Thoracic aorta (tissue), 2 donors: ENCODE measurements at regions not wholly inside any gene's neighbourhood (a gene's known extent, or its start where the extent isn't known, plus 50 kb on each side); places are given as distances from the start of the nearest gene placed in this dataset.

Experiments used
- ATAC-seq: fragments of 150-250 bp; one replicate; pipeline ENCODE4 v1.8.0; 2017; ENCODE audit warnings: low read depth; ENCODE audit not compliant: insufficient number of reproducible peaks, low FRiP score
- DNase-seq: peaks from one replicate; pipeline ENCODE4 v3.0.0-alpha.2; 2020; ENCODE audit warnings: low spot score
- H3K27ac ChIP-seq, 2 donors: fragments of 200-600 bp; sonication (generic); 1 replicate in 1 of 2; 2 replicates in 1 of 2; pipeline ENCODE4 v1.5.1; 2016; ENCODE audit warnings: mild to moderate bottlenecking in 2 of 2, moderate library complexity in 2 of 2
- H3K27me3 ChIP-seq: fragments of 200-600 bp; sonication (generic); replicated peaks from 2 replicates; pipeline ENCODE4 v1.6.0; 2016; ENCODE audit warnings: mild to moderate bottlenecking; ENCODE audit not compliant: insufficient read depth
- H3K36me3 ChIP-seq: fragments of 200-600 bp; sonication (generic); one replicate; pipeline ENCODE4 v1.5.1; 2016
- H3K4me1 ChIP-seq, 2 donors: fragments of 200-600 bp; sonication (generic); 1 replicate in 1 of 2; 2 replicates in 1 of 2; pipeline versions ENCODE4 v1.5.1 to v1.6.0; 2016; ENCODE audit warnings: low read depth in 2 of 2, mild to moderate bottlenecking in 1 of 2; ENCODE audit not compliant: control insufficient read depth in 1 of 2
- H3K4me3 ChIP-seq: fragments of 200-600 bp; sonication (generic); 2 replicates; pipeline ENCODE4 v1.5.1; 2016; ENCODE audit warnings: mild to moderate bottlenecking
- H3K9me3 ChIP-seq: fragments of 200-600 bp; sonication (generic); 2 replicates; pipeline ENCODE4 v1.5.1; 2016
- CTCF ChIP-seq: fragments of 200-600 bp; sonication (generic); IDR thresholded peaks from one replicate; pipeline ENCODE4 v1.5.1; 2019; ENCODE audit warnings: antibody characterized with exemption

- Histone ChIP-seq H3K36me3 (no peaks in the 10 kb centered on the region), H3K27ac (no peak overlapping the region), H3K4me1 (no peaks in the 10 kb centered on the region), H3K27me3 (no peaks in the 10 kb centered on the region), H3K4me3 (no peak overlapping the region), H3K9me3 (no peaks in the 10 kb centered on the region)
- no peak for TF ChIP-seq CTCF
- ATAC-seq (no peak), DNase-seq (no peak)
Observed at GRCh38 chr6:45818655-45819054, 197.0 kb downstream of the CLIC5 start.

GRCh38 chr6:45816674-45817297, 198.9 kb downstream of the CLIC5 start:
- H3K27ac ChIP-seq = no peak overlapping the region
- DNase-seq = no peak
- no peaks in the 10 kb centered on the region for H3K27me3 ChIP-seq
- no peaks in the 10 kb centered on the region for H3K36me3 ChIP-seq
- no peak for ATAC-seq
- no peaks in the 10 kb centered on the region for H3K4me1 ChIP-seq
- no peak overlapping the region for H3K4me3 ChIP-seq
- H3K9me3 ChIP-seq = no peaks in the 10 kb centered on the region
- no peak for TF ChIP-seq CTCF

- Histone ChIP-seq H3K4me3 (no peak overlapping the region), H3K4me1 (no peaks in the 10 kb centered on the region), H3K36me3 (no peaks in the 10 kb centered on the region), H3K27me3 (no peaks in the 10 kb centered on the region), H3K27ac (no peak overlapping the region), H3K9me3 (no peaks in the 10 kb centered on the region)
- DNase-seq = no peak
- no peak for ATAC-seq
- TF ChIP-seq CTCF = no peak
Observed at GRCh38 chr6:45815466-45816125, 200.1 kb downstream of the CLIC5 start.

GRCh38 chr6:45814772-45815171, 200.9 kb downstream of the CLIC5 start:
- no peak overlapping the region for H3K27ac ChIP-seq
- ATAC-seq = no peak
- no peak for DNase-seq
- no peak overlapping the region for H3K4me3 ChIP-seq
- no peaks in the 10 kb centered on the region for H3K27me3 ChIP-seq
- H3K36me3 ChIP-seq = no peaks in the 10 kb centered on the region
- TF ChIP-seq CTCF = no peak
- H3K4me1 ChIP-seq = no peaks in the 10 kb centered on the region
- no peaks in the 10 kb centered on the region for H3K9me3 ChIP-seq

GRCh38 chr6:45813943-45814342, 201.7 kb downstream of the CLIC5 start:
- no peaks in the 10 kb centered on the region for H3K4me1 ChIP-seq
- H3K36me3 ChIP-seq = no peaks in the 10 kb centered on the region
- no peak overlapping the region for H3K27ac ChIP-seq
- no peak overlapping the region for H3K4me3 ChIP-seq
- no peaks in the 10 kb centered on the region for H3K27me3 ChIP-seq
- ATAC-seq (no peak), DNase-seq (no peak)
- H3K9me3 ChIP-seq = no peaks in the 10 kb centered on the region
- no peak for TF ChIP-seq CTCF
